OCI-LY7 (cell line): ENCODE measurements at regions not wholly inside any gene's neighbourhood (a gene's known extent, or its start where the extent isn't known, plus 50 kb on each side); places are given as distances from the start of the nearest gene placed in this dataset.

ENCODE experiments used
- EZH2phosphoT487 ChIP-seq: fragments of 200-600 bp; sonication (generic); IDR thresholded peaks from 2 replicates; pipeline ENCODE4 v1.6.1; 2018; ENCODE audit warnings: low read depth, borderline replicate concordance, mild to moderate bottlenecking, mixed run types, antibody characterized with exemption, low read length, moderate library complexity, mixed read lengths
- TF ChIP-seq, protein P1 (sequence below): fragments of 200-600 bp; sonication (generic); conservative IDR thresholded peaks from 2 replicates; pipeline ENCODE4 v1.5.1; 2014; ENCODE audit warnings: mild to moderate bottlenecking, antibody characterized with exemption, low read length, moderate library complexity, mixed read lengths

DNA sequence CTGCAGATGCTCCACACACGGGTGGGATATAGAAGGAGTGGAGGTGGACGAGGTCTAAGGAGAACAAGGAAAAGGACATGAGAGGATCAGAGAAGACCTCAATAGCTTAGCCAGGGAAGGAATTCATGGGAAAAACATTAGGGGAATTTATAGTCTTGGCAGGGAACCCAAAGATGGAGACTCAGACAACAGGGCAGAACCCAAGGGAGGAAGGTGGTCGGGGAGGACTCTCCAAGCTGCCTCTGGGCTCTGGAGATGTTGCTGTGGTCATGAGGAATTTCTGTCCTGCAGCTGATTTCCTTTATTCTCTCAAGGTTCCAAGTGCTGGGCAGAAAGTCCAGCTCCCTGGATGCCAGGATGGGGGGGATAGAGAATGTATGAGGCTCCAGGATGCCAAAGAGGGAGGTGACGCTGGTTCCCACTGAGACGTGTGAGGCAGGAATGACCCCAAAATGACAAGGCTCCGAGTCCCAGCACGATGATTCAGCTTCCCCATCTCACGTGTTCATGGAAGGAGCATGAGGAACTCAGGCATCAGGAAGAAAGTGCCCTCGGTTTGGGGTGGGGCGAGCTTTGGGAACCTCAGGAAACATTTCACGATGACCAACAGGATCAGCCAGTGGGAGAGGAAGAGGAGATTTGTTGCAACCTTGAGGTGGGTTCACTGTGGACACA, 57.0 kb upstream of the PPP2R3B start:
- TF ChIP-seq, protein P1, sequence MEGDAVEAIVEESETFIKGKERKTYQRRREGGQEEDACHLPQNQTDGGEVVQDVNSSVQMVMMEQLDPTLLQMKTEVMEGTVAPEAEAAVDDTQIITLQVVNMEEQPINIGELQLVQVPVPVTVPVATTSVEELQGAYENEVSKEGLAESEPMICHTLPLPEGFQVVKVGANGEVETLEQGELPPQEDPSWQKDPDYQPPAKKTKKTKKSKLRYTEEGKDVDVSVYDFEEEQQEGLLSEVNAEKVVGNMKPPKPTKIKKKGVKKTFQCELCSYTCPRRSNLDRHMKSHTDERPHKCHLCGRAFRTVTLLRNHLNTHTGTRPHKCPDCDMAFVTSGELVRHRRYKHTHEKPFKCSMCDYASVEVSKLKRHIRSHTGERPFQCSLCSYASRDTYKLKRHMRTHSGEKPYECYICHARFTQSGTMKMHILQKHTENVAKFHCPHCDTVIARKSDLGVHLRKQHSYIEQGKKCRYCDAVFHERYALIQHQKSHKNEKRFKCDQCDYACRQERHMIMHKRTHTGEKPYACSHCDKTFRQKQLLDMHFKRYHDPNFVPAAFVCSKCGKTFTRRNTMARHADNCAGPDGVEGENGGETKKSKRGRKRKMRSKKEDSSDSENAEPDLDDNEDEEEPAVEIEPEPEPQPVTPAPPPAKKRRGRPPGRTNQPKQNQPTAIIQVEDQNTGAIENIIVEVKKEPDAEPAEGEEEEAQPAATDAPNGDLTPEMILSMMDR = no peak
- no peak for TF ChIP-seq EZH2phosphoT487
